GM12878 (cell line): ENCODE measurements at regions not wholly inside any gene's neighbourhood (a gene's known extent, or its start where the extent isn't known, plus 50 kb on each side); places are given as distances from the start of the nearest gene placed in this dataset.

Experiments used
- ATAC-seq: fragments of 200-7000 bp; cut with Tn5 transposase; 3 replicates; pipeline ENCODE4 v1.9.1; 2020; ENCODE audit warnings: mild to moderate bottlenecking, moderate library complexity
- BruUV-seq: library from RNA; stranded (reverse); fragments of 400-500 nt; replicated peaks from 2 replicates; lab custom pipeline; 2021; lab: Mats Ljungman, UMichigan
- CTCF ChIA-PET: fragments of 300-600 bp; sonication (Branson Sonifier 250); formaldehyde crosslinking; extraction: SDS; loops from one replicate; lab custom pipeline; 2021; ENCODE audit warnings: inconsistent platforms; lab: Yijun Ruan, JAX
- POLR2A ChIA-PET: fragments of 350-600 bp; formaldehyde crosslinking; extraction: SDS; loops from one replicate; lab custom pipeline; 2021; ENCODE audit warnings: inconsistent platforms; lab: Charles Lee
- RAD21 ChIA-PET: fragments of 300-600 bp; sonication (Branson Sonifier 250); formaldehyde crosslinking; loops from one replicate; lab custom pipeline; 2023; ENCODE audit warnings: antibody characterized with exemption; ENCODE audit not compliant: unreplicated experiment; lab: Charles Lee
- SMC1A ChIA-PET: fragments of 300-600 bp; sonication (Branson Sonifier 250); formaldehyde crosslinking; loops from one replicate; lab custom pipeline; 2023; ENCODE audit not compliant: unreplicated experiment, uncharacterized antibody; lab: Charles Lee
- DNase-seq: peaks from one replicate; pipeline ENCODE4 v3.0.0-alpha.2; 2011; ENCODE audit warnings: low read depth, low spot score
- FAIRE-seq: peaks from 3 replicates; lab custom pipeline; 2011; peaks lifted over from hg19 to GRCh38; lab: Jason Lieb, UNC
- H2AFZ ChIP-seq: 2 replicates; pipeline ENCODE4 v1.6.0; 2011; ENCODE audit warnings: low read depth, low read length, control low read depth; ENCODE audit not compliant: control insufficient read depth
- H3K27ac ChIP-seq: 2 replicates; pipeline ENCODE4 v1.5.1; 2011; ENCODE audit warnings: control low read depth; ENCODE audit not compliant: control insufficient read depth, insufficient read depth
- H3K27me3 ChIP-seq, 2 experiments: replicated peaks in 1 of 2; 2 replicates each; pipeline versions ENCODE4 v1.6.0 to v1.6.1; 2011; ENCODE audit warnings: low read length in 1 of 2; ENCODE audit not compliant: control insufficient read depth in 2 of 2, insufficient read depth in 2 of 2
- H3K36me3 ChIP-seq, 2 experiments: 2 replicates each; pipeline ENCODE4 v1.5.1; 2011; ENCODE audit warnings: low read length in 1 of 2; ENCODE audit not compliant: control insufficient read depth in 2 of 2, insufficient read depth in 2 of 2
- H3K4me1 ChIP-seq: 2 replicates; pipeline ENCODE4 v1.6.1; 2011; ENCODE audit warnings: mild to moderate bottlenecking, low read length, moderate library complexity, mixed read lengths; ENCODE audit not compliant: control insufficient read depth, insufficient read depth
- H3K4me2 ChIP-seq: 2 replicates; pipeline ENCODE4 v1.6.0; 2011; ENCODE audit warnings: control low read depth; ENCODE audit not compliant: control insufficient read depth, insufficient read depth
- H3K4me3 ChIP-seq: fragments of 200-600 bp; sonication (generic); 2 replicates; pipeline ENCODE4 v1.5.1; 2016
- H3K79me2 ChIP-seq: 2 replicates; pipeline ENCODE4 v1.6.0; 2011; ENCODE audit warnings: low read length; ENCODE audit not compliant: control insufficient read depth, insufficient read depth
- H3K9ac ChIP-seq: 2 replicates; pipeline ENCODE4 v1.8.0; 2011; ENCODE audit warnings: low read length, control low read depth, mixed read lengths; ENCODE audit not compliant: control insufficient read depth, insufficient read depth
- H3K9me3 ChIP-seq: replicated peaks from 3 replicates; pipeline ENCODE4 v1.5.1; 2011; ENCODE audit warnings: mild to moderate bottlenecking, low read length; ENCODE audit not compliant: control insufficient read depth, insufficient read depth
- H4K20me1 ChIP-seq: 2 replicates; pipeline ENCODE4 v1.6.0; 2011; ENCODE audit not compliant: control insufficient read depth, insufficient read depth
- ASH2L ChIP-seq: fragments of 300-600, 200-600 bp; sonication (generic); IDR thresholded peaks from 2 replicates; pipeline ENCODE4 v1.6.1; 2017; ENCODE audit warnings: low read depth, mild to moderate bottlenecking, borderline replicate concordance
- CTCF ChIP-seq, 3 experiments: IDR thresholded peaks in 2 of 3; conservative IDR thresholded peaks in 1 of 3; 2 replicates each; pipeline ENCODE4 v1.5.1; 2011; ENCODE audit warnings: low read depth in 3 of 3, low read length in 3 of 3, mild to moderate bottlenecking in 3 of 3, control low read depth in 2 of 3, moderate library complexity in 2 of 3, inconsistent platforms in 1 of 3, mixed read lengths in 1 of 3; ENCODE audit not compliant: control insufficient read depth in 2 of 3, insufficient read depth in 1 of 3; ENCODE audit errors: extremely low read depth in 1 of 3
- FOXK2 ChIP-seq: fragments of 450-650 bp; IDR thresholded peaks from 2 replicates; pipeline ENCODE4 v1.6.1; 2017; ENCODE audit warnings: mild to moderate bottlenecking, moderate library complexity
- IKZF1 ChIP-seq: fragments of 450-650 bp; conservative IDR thresholded peaks from 2 replicates; pipeline ENCODE4 v1.6.1; 2017; ENCODE audit warnings: antibody characterized with exemption, mild to moderate bottlenecking
- IRF5 ChIP-seq: fragments of 450-650 bp; IDR thresholded peaks from 2 replicates; pipeline ENCODE4 v1.6.1; 2017; ENCODE audit warnings: borderline replicate concordance
- STAT1 ChIP-seq: fragments of 450-650 bp; conservative IDR thresholded peaks from 2 replicates; pipeline ENCODE4 v1.6.1; 2014; ENCODE audit warnings: antibody characterized with exemption, mild to moderate bottlenecking
- TBL1XR1 ChIP-seq: IDR thresholded peaks from 2 replicates; pipeline ENCODE4 v1.6.1; 2012; ENCODE audit warnings: low read depth, low read length, improper control_type of control experiment
- WGBS: methylation state at CpG from one replicate; pipeline ENCODE4 v1.1.6; 2016; ENCODE audit warnings: low lambda C conversion rate; ENCODE audit not compliant: insufficient replicate concordance, insufficient coverage; ENCODE audit errors: missing lambda C conversion rate; 5-methylcytosine and 5-hydroxymethylcytosine counted together
- in situ Hi-C: fragments of 300-500 bp; cut with MboI; formaldehyde crosslinking; loops from 9 replicates; pipeline ENCODE4 v1.14.3; 2018; ENCODE audit warnings: mixed read lengths
- intact Hi-C: fragments of 100-400 bp; cut with micrococcal nuclease; formaldehyde crosslinking; loops from one replicate; pipeline ENCODE4 v1.14.2; 2022; ENCODE audit not compliant: unreplicated experiment

- FAIRE-seq, result no peak
- Histone ChIP-seq H3K27me3 (no peaks in the 10 kb centered on the region), H3K9me3 (peaks cover 1% of the 10 kb centered on the region; the same call in 1 of the 3 replicates)
- TF ChIP-seq STAT1, result no peak
- TF ChIP-seq IRF5, result no peak
- no peak for TF ChIP-seq FOXK2
- no peak for TF ChIP-seq IKZF1
- 0 out of 6 replicates have a peak, but pooled peaks of 1 of the 3 experiments have one; percentile 9 for TF ChIP-seq CTCF (IDR thresholded peaks at IDR 0.05 in 2 of 3, conservative IDR thresholded peaks at IDR 0.05 in 1 of 3; ENCODE audit: control insufficient read depth in 2 of 3, extremely low read depth in 1 of 3, insufficient read depth in 1 of 3, low read depth in 3 of 3, low read length in 3 of 3)
- TF ChIP-seq ASH2L, result no peak
- TF ChIP-seq TBL1XR1, result no peak
- TF ChIP-seq, all 136 proteins: peak for 1
- intact Hi-C loops (no loop called here), in situ Hi-C loops (no loop called here)
- Histone ChIP-seq H3K36me3 (no peaks in the 10 kb centered on the region), H3K4me3 (no peak overlapping the region), H3K27ac (no peak overlapping the region), H2AFZ (no peak overlapping the region), H3K4me1 (no peaks in the 10 kb centered on the region), H3K4me2 (no peak overlapping the region), H3K9ac (no peak overlapping the region), H3K79me2 (no peaks in the 10 kb centered on the region), H4K20me1 (no peaks in the 10 kb centered on the region)
- CTCF ChIA-PET, result interaction anchor here (0.8 to 1.4 kb wide), 3 partner anchors 14 to 297 kb away, joined by 3 to 4 read pairs (median 3); no protein-coding TSS in a partner anchor
- SMC1A ChIA-PET, result interaction anchor here (1.2 kb wide), 1 partner anchor 14 kb away, joined by 4 read pairs; no protein-coding TSS in a partner anchor
- no peak for DNase-seq
- RAD21 ChIA-PET, result interaction anchor here (0.9 kb wide), 1 partner anchor 297 kb away, joined by 4 read pairs; no protein-coding TSS in a partner anchor
- BruUV-seq, result no TSS peak
- 29% methylated on average over 11 of the region's 11 CpGs for WGBS
- ATAC-seq, result no peak
- POLR2A ChIA-PET, result no interaction called here
Observed at GRCh38 chr19:13574933-13575332, 68.7 kb upstream of the CACNA1A start.
